ENCODE measurements at regions not wholly inside any gene's neighbourhood (a gene's known extent, or its start where the extent isn't known, plus 50 kb on each side); places are given as distances from the start of the nearest gene placed in this dataset.

DNA sequence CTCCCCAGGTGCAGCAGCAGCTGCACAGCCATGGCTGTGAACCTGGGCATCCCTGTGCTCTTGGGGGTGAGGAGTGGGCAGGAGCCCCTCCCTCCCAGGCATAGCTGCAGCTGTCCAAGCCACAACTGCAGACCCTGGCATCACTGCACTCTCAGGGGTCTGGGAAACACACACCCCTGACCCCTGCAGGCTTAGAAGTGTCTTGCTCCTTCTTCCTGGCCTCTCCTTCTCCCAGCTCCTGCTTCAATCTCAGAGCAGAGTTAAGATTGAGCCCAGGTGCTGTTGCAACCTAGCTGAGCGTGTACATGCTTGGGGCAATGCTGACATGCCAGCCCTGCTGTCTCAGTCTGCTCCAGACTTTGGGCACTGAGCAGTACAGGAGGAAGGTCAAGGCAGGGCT lies 833.6 kb downstream of the FLRT2 start:
- H3K4me1 ChIP-seq (ENCODE audit: control insufficient read depth, insufficient read depth, low read length), result no peaks in the 10 kb centered on the region
- no peaks in the 10 kb centered on the region for H3K36me3 ChIP-seq (ENCODE audit: control insufficient read depth, insufficient read depth, low read length)
- ChIA-PET CTCF (no interaction called here), POLR2A (no interaction called here)
- in situ Hi-C loops (cut with HindIII; ENCODE audit: low pct_unique_long_range_greater_than_20kb, low sequenced_read_pairs), result no loop called here
- DNase-seq (ENCODE audit: low read depth, low spot score) (no peak), ATAC-seq (no peak)
- no peak overlapping the region for H3K4me3 ChIP-seq (ENCODE audit: low read depth in 2 of 2, low read length in 2 of 2)
- TF ChIP-seq TCF7L2 (IDR thresholded peaks at IDR 0.05; ENCODE audit: low read depth, low read length) (no peak), SIN3A (IDR thresholded peaks at IDR 0.05; ENCODE audit: borderline replicate concordance, insufficient read depth, low read depth, low read length) (no peak), POLR2AphosphoS5 (IDR thresholded peaks at IDR 0.05; ENCODE audit: low read depth, low read length) (no peak)
- TF ChIP-seq, protein P1, sequence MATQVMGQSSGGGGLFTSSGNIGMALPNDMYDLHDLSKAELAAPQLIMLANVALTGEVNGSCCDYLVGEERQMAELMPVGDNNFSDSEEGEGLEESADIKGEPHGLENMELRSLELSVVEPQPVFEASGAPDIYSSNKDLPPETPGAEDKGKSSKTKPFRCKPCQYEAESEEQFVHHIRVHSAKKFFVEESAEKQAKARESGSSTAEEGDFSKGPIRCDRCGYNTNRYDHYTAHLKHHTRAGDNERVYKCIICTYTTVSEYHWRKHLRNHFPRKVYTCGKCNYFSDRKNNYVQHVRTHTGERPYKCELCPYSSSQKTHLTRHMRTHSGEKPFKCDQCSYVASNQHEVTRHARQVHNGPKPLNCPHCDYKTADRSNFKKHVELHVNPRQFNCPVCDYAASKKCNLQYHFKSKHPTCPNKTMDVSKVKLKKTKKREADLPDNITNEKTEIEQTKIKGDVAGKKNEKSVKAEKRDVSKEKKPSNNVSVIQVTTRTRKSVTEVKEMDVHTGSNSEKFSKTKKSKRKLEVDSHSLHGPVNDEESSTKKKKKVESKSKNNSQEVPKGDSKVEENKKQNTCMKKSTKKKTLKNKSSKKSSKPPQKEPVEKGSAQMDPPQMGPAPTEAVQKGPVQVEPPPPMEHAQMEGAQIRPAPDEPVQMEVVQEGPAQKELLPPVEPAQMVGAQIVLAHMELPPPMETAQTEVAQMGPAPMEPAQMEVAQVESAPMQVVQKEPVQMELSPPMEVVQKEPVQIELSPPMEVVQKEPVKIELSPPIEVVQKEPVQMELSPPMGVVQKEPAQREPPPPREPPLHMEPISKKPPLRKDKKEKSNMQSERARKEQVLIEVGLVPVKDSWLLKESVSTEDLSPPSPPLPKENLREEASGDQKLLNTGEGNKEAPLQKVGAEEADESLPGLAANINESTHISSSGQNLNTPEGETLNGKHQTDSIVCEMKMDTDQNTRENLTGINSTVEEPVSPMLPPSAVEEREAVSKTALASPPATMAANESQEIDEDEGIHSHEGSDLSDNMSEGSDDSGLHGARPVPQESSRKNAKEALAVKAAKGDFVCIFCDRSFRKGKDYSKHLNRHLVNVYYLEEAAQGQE (IDR thresholded peaks at IDR 0.05; ENCODE audit: insufficient read depth in 1 of 2, low read depth in 2 of 2, low read length in 1 of 2), result no peak
- TF ChIP-seq, protein P2, sequence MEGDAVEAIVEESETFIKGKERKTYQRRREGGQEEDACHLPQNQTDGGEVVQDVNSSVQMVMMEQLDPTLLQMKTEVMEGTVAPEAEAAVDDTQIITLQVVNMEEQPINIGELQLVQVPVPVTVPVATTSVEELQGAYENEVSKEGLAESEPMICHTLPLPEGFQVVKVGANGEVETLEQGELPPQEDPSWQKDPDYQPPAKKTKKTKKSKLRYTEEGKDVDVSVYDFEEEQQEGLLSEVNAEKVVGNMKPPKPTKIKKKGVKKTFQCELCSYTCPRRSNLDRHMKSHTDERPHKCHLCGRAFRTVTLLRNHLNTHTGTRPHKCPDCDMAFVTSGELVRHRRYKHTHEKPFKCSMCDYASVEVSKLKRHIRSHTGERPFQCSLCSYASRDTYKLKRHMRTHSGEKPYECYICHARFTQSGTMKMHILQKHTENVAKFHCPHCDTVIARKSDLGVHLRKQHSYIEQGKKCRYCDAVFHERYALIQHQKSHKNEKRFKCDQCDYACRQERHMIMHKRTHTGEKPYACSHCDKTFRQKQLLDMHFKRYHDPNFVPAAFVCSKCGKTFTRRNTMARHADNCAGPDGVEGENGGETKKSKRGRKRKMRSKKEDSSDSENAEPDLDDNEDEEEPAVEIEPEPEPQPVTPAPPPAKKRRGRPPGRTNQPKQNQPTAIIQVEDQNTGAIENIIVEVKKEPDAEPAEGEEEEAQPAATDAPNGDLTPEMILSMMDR (IDR thresholded peaks at IDR 0.05), result no peak
- intact Hi-C loops (cut with micrococcal nuclease; ENCODE audit: unreplicated experiment), result no loop called here
- no peaks in the 10 kb centered on the region for H3K9me3 ChIP-seq (ENCODE audit: control insufficient read depth, insufficient read depth, low read depth, low read length)
- H3K27me3 ChIP-seq (ENCODE audit: control insufficient read depth, insufficient read depth, low read length), result no peaks in the 10 kb centered on the region
- BruUV-seq (replicated peaks), result no TSS peak
- no peak overlapping the region for H3K27ac ChIP-seq (ENCODE audit: low read length)

DNA sequence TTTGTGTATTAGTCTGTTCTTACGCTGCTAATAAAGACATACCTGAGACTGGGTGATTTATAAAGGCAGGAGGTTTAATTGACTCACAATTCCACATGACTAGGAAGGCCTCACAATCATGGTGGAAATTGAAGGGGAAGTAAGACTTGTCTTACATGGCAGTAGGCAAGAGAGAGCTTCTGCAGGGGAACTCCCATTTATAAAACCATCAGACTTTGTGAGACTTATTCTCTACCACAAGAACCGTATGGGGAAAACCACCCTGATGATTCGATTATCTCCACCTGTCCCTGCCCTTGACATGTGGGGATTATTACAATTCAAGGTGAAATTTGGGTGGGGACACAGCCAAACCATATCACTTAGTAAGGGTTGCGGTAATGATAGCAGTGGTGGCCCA lies 833.1 kb downstream of the FLRT2 start:
- DNase-seq (ENCODE audit: low read depth, low spot score) (no peak), ATAC-seq (no peak)
- in situ Hi-C loops (cut with HindIII; ENCODE audit: low pct_unique_long_range_greater_than_20kb, low sequenced_read_pairs), result no loop called here
- Histone ChIP-seq H3K4me1 (ENCODE audit: control insufficient read depth, insufficient read depth, low read length) (no peaks in the 10 kb centered on the region), H3K9me3 (ENCODE audit: control insufficient read depth, insufficient read depth, low read depth, low read length) (no peaks in the 10 kb centered on the region), H3K27ac (ENCODE audit: low read length) (no peak overlapping the region), H3K4me3 (ENCODE audit: low read depth in 2 of 2, low read length in 2 of 2) (no peak overlapping the region), H3K36me3 (ENCODE audit: control insufficient read depth, insufficient read depth, low read length) (no peaks in the 10 kb centered on the region), H3K27me3 (ENCODE audit: control insufficient read depth, insufficient read depth, low read length) (no peaks in the 10 kb centered on the region)
- TF ChIP-seq POLR2AphosphoS5 (IDR thresholded peaks at IDR 0.05; ENCODE audit: low read depth, low read length) (no peak), TCF7L2 (IDR thresholded peaks at IDR 0.05; ENCODE audit: low read depth, low read length) (no peak), SIN3A (IDR thresholded peaks at IDR 0.05; ENCODE audit: borderline replicate concordance, insufficient read depth, low read depth, low read length) (no peak)
- TF ChIP-seq, protein P1 (IDR thresholded peaks at IDR 0.05; ENCODE audit: insufficient read depth in 1 of 2, low read depth in 2 of 2, low read length in 1 of 2), result no peak
- TF ChIP-seq, protein P2 (IDR thresholded peaks at IDR 0.05), result no peak
- no TSS peak for BruUV-seq (replicated peaks)
- ChIA-PET POLR2A (no interaction called here), CTCF (no interaction called here)
- intact Hi-C loops (cut with micrococcal nuclease; ENCODE audit: unreplicated experiment), result no loop called here

All from Panc1 (cell line).